ENCODE measurements at regions not wholly inside any gene's neighbourhood (a gene's known extent, or its start where the extent isn't known, plus 50 kb on each side); places are given as distances from the start of the nearest gene placed in this dataset.

DNA sequence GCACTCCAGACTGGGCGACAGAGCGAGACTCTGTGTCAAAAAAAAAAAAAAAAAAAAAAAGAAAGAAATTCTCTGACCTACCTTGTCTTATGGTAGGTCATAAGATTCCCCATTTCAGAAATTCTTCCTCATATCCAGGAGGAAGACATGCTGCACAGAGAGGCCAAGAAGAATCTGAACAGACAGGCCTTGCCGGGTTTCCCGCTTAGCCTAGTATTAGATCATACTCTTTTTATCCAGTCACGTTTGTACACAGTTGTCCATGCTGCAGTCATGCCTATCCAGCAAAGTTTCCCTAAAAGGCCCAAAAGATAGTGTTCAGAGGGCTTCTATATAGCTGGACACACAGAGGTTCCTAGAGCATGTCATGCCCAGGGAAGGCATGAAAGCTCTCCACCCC is 93.6 kb upstream of the CHODL start (continued):
- no peak for TF ChIP-seq EZH2 (IDR thresholded peaks at IDR 0.05; ENCODE audit: low read depth, low read length, severe bottlenecking)
- TF ChIP-seq NANOG (IDR thresholded peaks at IDR 0.05; ENCODE audit: insufficient read depth, low read depth, low read length, poor library complexity, severe bottlenecking): no peak
- TF ChIP-seq SIN3A (conservative IDR thresholded peaks at IDR 0.05 in 1 of 2, IDR thresholded peaks at IDR 0.05 in 1 of 2; ENCODE audit: low read depth in 1 of 2, low read length in 2 of 2): no peak
- TF ChIP-seq RBBP5 (IDR thresholded peaks at IDR 0.05; ENCODE audit: borderline replicate concordance, low read depth, low read length): no peak
- no peak for TF ChIP-seq CTBP2 (IDR thresholded peaks at IDR 0.05; ENCODE audit: borderline replicate concordance, insufficient read depth, insufficient read length, low read length)
